GM23338 (cell line): ENCODE measurements at regions not wholly inside any gene's neighbourhood (a gene's known extent, or its start where the extent isn't known, plus 50 kb on each side); places are given as distances from the start of the nearest gene placed in this dataset.
"Not testable (repeated sequence)": the region's sequence is repeated elsewhere in the genome, so short reads cannot be mapped to it uniquely, and the experiment has no call there.

ENCODE experiments used
- CREB1 ChIP-seq: fragments of 250-450 bp; sonication (Bioruptor Pico); IDR thresholded peaks from 2 replicates; pipeline ENCODE4 v1.5.0; 2020; ENCODE audit warnings: low read depth, mild to moderate bottlenecking, moderate library complexity
- EZH2 ChIP-seq: fragments of 200-600 bp; sonication (generic); IDR thresholded peaks from one replicate; pipeline ENCODE4 v1.8.0; 2017; ENCODE audit warnings: antibody characterized with exemption, mild to moderate bottlenecking, low read depth; ENCODE audit not compliant: unreplicated experiment
- EZH2phosphoT487 ChIP-seq: fragments of 200-600 bp; sonication (generic); IDR thresholded peaks from one replicate; pipeline ENCODE4 v1.8.1; 2018; ENCODE audit warnings: antibody characterized with exemption; ENCODE audit not compliant: unreplicated experiment
- JUNB ChIP-seq: IDR thresholded peaks from one replicate; pipeline ENCODE4 v1.6.1; 2016; ENCODE audit warnings: antibody characterized with exemption; ENCODE audit not compliant: unreplicated experiment
- POLR2AphosphoS5 ChIP-seq: IDR thresholded peaks from 2 replicates; pipeline ENCODE4 v1.6.1; 2016; ENCODE audit warnings: antibody characterized with exemption, low read depth
- STAT1 ChIP-seq: IDR thresholded peaks from one replicate; pipeline ENCODE4 v1.6.1; 2016; ENCODE audit warnings: antibody characterized with exemption; ENCODE audit not compliant: unreplicated experiment
- ZNF114 ChIP-seq: fragments of 250-450 bp; sonication (Bioruptor Pico); IDR thresholded peaks from 2 replicates; pipeline ENCODE4 v1.5.0; 2020; ENCODE audit warnings: mild to moderate bottlenecking, moderate library complexity
- ZNF331 ChIP-seq: fragments of 250-450 bp; sonication (Bioruptor Pico); IDR thresholded peaks from 2 replicates; pipeline ENCODE4 v1.5.0; 2020; ENCODE audit warnings: low read depth, mild to moderate bottlenecking, moderate library complexity
- TF ChIP-seq, protein P1 (sequence below), 2 experiments: fragments of 200-600 bp in 1 of 2; sonication (generic) in 1 of 2; conservative IDR thresholded peaks; 2 replicates each; pipeline versions ENCODE4 v1.5.1 to v1.6.1; 2016 to 2017; ENCODE audit warnings: antibody characterized with exemption in 2 of 2, low read depth in 2 of 2, mild to moderate bottlenecking in 2 of 2, moderate library complexity in 1 of 2
- TF ChIP-seq, protein P2 (sequence below): fragments of 250-450 bp; sonication (Bioruptor Pico); IDR thresholded peaks from 2 replicates; pipeline ENCODE4 v1.5.0; 2020; ENCODE audit warnings: mild to moderate bottlenecking, moderate library complexity
- TF ChIP-seq, protein P3 (sequence below): IDR thresholded peaks from one replicate; pipeline ENCODE4 v1.6.1; 2018; ENCODE audit warnings: antibody characterized with exemption; ENCODE audit not compliant: unreplicated experiment
- TF ChIP-seq, protein P4 (sequence below): IDR thresholded peaks from 2 replicates; pipeline ENCODE4 v1.6.1; 2016; ENCODE audit warnings: antibody characterized with exemption

DNA sequence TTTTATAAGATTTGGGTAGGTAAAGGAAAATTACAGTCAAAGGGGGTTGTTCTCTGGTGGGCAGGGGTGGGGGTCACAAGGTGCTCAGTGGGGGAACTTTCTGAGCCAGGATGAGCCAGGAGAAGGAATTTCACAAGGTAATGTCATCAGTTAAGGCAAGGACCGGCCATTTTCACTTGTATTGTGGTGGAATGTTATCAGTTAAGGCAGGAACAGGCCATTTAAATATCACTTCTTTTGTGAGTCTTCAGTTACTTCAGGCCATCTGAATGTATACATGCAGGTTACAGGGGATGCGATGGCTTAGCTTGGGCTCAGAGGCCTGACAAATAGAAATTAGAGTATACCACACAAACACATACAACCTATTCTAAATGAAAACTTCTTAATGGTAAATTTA is 434.9 kb upstream of the NDST3 start:
- TF ChIP-seq, protein P1, sequence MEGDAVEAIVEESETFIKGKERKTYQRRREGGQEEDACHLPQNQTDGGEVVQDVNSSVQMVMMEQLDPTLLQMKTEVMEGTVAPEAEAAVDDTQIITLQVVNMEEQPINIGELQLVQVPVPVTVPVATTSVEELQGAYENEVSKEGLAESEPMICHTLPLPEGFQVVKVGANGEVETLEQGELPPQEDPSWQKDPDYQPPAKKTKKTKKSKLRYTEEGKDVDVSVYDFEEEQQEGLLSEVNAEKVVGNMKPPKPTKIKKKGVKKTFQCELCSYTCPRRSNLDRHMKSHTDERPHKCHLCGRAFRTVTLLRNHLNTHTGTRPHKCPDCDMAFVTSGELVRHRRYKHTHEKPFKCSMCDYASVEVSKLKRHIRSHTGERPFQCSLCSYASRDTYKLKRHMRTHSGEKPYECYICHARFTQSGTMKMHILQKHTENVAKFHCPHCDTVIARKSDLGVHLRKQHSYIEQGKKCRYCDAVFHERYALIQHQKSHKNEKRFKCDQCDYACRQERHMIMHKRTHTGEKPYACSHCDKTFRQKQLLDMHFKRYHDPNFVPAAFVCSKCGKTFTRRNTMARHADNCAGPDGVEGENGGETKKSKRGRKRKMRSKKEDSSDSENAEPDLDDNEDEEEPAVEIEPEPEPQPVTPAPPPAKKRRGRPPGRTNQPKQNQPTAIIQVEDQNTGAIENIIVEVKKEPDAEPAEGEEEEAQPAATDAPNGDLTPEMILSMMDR (conservative IDR thresholded peaks at IDR 0.05; ENCODE audit: low read depth in 2 of 2), result not testable (repeated sequence)
- TF ChIP-seq JUNB; STAT1; EZH2; EZH2phosphoT487; CREB1 (CRISPR knock-in tag); POLR2AphosphoS5; ZNF114 (CRISPR knock-in tag); ZNF331 (CRISPR knock-in tag): not testable (repeated sequence)
- TF ChIP-seq, protein P2, sequence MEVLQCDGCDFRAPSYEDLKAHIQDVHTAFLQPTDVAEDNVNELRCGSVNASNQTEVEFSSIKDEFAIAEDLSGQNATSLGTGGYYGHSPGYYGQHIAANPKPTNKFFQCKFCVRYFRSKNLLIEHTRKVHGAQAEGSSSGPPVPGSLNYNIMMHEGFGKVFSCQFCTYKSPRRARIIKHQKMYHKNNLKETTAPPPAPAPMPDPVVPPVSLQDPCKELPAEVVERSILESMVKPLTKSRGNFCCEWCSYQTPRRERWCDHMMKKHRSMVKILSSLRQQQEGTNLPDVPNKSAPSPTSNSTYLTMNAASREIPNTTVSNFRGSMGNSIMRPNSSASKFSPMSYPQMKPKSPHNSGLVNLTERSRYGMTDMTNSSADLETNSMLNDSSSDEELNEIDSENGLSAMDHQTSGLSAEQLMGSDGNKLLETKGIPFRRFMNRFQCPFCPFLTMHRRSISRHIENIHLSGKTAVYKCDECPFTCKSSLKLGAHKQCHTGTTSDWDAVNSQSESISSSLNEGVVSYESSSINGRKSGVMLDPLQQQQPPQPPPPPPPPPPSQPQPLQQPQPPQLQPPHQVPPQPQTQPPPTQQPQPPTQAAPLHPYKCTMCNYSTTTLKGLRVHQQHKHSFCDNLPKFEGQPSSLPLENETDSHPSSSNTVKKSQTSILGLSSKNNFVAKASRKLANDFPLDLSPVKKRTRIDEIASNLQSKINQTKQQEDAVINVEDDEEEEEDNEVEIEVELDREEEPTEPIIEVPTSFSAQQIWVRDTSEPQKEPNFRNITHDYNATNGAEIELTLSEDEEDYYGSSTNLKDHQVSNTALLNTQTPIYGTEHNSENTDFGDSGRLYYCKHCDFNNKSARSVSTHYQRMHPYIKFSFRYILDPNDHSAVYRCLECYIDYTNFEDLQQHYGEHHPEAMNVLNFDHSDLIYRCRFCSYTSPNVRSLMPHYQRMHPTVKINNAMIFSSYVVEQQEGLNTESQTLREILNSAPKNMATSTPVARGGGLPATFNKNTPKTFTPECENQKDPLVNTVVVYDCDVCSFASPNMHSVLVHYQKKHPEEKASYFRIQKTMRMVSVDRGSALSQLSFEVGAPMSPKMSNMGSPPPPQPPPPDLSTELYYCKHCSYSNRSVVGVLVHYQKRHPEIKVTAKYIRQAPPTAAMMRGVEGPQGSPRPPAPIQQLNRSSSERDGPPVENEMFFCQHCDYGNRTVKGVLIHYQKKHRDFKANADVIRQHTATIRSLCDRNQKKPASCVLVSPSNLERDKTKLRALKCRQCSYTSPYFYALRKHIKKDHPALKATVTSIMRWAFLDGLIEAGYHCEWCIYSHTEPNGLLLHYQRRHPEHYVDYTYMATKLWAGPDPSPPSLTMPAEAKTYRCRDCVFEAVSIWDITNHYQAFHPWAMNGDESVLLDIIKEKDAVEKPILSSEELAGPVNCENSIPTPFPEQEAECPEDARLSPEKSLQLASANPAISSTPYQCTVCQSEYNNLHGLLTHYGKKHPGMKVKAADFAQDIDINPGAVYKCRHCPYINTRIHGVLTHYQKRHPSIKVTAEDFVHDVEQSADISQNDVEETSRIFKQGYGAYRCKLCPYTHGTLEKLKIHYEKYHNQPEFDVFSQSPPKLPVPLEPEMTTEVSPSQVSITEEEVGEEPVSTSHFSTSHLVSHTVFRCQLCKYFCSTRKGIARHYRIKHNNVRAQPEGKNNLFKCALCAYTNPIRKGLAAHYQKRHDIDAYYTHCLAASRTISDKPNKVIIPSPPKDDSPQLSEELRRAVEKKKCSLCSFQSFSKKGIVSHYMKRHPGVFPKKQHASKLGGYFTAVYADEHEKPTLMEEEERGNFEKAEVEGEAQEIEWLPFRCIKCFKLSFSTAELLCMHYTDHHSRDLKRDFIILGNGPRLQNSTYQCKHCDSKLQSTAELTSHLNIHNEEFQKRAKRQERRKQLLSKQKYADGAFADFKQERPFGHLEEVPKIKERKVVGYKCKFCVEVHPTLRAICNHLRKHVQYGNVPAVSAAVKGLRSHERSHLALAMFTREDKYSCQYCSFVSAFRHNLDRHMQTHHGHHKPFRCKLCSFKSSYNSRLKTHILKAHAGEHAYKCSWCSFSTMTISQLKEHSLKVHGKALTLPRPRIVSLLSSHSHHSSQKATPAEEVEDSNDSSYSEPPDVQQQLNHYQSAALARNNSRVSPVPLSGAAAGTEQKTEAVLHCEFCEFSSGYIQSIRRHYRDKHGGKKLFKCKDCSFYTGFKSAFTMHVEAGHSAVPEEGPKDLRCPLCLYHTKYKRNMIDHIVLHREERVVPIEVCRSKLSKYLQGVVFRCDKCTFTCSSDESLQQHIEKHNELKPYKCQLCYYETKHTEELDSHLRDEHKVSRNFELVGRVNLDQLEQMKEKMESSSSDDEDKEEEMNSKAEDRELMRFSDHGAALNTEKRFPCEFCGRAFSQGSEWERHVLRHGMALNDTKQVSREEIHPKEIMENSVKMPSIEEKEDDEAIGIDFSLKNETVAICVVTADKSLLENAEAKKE (CRISPR knock-in tag), result not testable (repeated sequence)
- TF ChIP-seq, protein P3, sequence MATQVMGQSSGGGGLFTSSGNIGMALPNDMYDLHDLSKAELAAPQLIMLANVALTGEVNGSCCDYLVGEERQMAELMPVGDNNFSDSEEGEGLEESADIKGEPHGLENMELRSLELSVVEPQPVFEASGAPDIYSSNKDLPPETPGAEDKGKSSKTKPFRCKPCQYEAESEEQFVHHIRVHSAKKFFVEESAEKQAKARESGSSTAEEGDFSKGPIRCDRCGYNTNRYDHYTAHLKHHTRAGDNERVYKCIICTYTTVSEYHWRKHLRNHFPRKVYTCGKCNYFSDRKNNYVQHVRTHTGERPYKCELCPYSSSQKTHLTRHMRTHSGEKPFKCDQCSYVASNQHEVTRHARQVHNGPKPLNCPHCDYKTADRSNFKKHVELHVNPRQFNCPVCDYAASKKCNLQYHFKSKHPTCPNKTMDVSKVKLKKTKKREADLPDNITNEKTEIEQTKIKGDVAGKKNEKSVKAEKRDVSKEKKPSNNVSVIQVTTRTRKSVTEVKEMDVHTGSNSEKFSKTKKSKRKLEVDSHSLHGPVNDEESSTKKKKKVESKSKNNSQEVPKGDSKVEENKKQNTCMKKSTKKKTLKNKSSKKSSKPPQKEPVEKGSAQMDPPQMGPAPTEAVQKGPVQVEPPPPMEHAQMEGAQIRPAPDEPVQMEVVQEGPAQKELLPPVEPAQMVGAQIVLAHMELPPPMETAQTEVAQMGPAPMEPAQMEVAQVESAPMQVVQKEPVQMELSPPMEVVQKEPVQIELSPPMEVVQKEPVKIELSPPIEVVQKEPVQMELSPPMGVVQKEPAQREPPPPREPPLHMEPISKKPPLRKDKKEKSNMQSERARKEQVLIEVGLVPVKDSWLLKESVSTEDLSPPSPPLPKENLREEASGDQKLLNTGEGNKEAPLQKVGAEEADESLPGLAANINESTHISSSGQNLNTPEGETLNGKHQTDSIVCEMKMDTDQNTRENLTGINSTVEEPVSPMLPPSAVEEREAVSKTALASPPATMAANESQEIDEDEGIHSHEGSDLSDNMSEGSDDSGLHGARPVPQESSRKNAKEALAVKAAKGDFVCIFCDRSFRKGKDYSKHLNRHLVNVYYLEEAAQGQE, result not testable (repeated sequence)
- TF ChIP-seq, protein P4, sequence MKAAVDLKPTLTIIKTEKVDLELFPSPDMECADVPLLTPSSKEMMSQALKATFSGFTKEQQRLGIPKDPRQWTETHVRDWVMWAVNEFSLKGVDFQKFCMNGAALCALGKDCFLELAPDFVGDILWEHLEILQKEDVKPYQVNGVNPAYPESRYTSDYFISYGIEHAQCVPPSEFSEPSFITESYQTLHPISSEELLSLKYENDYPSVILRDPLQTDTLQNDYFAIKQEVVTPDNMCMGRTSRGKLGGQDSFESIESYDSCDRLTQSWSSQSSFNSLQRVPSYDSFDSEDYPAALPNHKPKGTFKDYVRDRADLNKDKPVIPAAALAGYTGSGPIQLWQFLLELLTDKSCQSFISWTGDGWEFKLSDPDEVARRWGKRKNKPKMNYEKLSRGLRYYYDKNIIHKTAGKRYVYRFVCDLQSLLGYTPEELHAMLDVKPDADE, result not testable (repeated sequence)
